ENCODE measurements at regions not wholly inside any gene's neighbourhood (a gene's known extent, or its start where the extent isn't known, plus 50 kb on each side); places are given as distances from the start of the nearest gene placed in this dataset.

GRCh38 chr11:116478669-116479668 lies 293.8 kb downstream of the BUD13 start:
- DNase-seq (no peak), ATAC-seq (replicated peaks) (no peak)
- Mint-ChIP-seq H3K4me1 (ENCODE audit: low read depth in 2 of 2) (no peaks in the 10 kb centered on the region), H3K4me3 (no peak overlapping the region), H3K9me3 (no peaks in the 10 kb centered on the region), H3K27me3 (peaks cover 9 to 16% of the 10 kb centered on the region in 2 donors), H3K36me3 (ENCODE audit: insufficient read depth) (no peaks in the 10 kb centered on the region), H3K27ac (no peak overlapping the region)

- Mint-ChIP-seq H3K4me1 (ENCODE audit: low read depth in 2 of 2) (no peaks in the 10 kb centered on the region), H3K27me3 (peaks cover 12% of the 10 kb centered on the region in 2 donors), H3K27ac (no peak overlapping the region)
These were observed 294.6 kb downstream of the BUD13 start for GRCh38 chr11:116478205-116478604.

GRCh38 chr11:116473790-116474346 lies 298.9 kb downstream of the BUD13 start:
- H3K4me1 Mint-ChIP-seq (ENCODE audit: low read depth in 2 of 2) = no peaks in the 10 kb centered on the region
- no peaks in the 10 kb centered on the region for H3K36me3 Mint-ChIP-seq (ENCODE audit: insufficient read depth)
- DNase-seq (no peak), ATAC-seq (replicated peaks) (no peak)
- H3K4me3 Mint-ChIP-seq = no peak overlapping the region
- peaks cover 14 to 27% of the 10 kb centered on the region in 2 donors for H3K27me3 Mint-ChIP-seq
- H3K27ac Mint-ChIP-seq = no peak overlapping the region
- H3K9me3 Mint-ChIP-seq = peaks cover 0 to 1% of the 10 kb centered on the region in 2 donors

More at GRCh38 chr11:116478205-116478604, 294.6 kb downstream of the BUD13 start:
- DNase-seq (no peak), ATAC-seq (replicated peaks) (no peak)
- H3K9me3 Mint-ChIP-seq = no peaks in the 10 kb centered on the region
- H3K4me3 Mint-ChIP-seq = no peak overlapping the region
- H3K36me3 Mint-ChIP-seq (ENCODE audit: insufficient read depth) = no peaks in the 10 kb centered on the region

- Mint-ChIP-seq H3K4me3 (no peak overlapping the region), H3K4me1 (ENCODE audit: low read depth in 2 of 2) (no peaks in the 10 kb centered on the region), H3K9me3 (peaks cover 0 to 1% of the 10 kb centered on the region in 2 donors), H3K27ac (no peak overlapping the region), H3K36me3 (ENCODE audit: insufficient read depth) (no peaks in the 10 kb centered on the region), H3K27me3 (peaks cover 19 to 30% of the 10 kb centered on the region in 2 donors)
- DNase-seq (no peak), ATAC-seq (replicated peaks) (no peak)
These were observed 299.5 kb downstream of the BUD13 start for GRCh38 chr11:116473206-116473769.

GRCh38 chr11:116472651-116473050 lies 300.1 kb downstream of the BUD13 start:
- no peak for DNase-seq
- Mint-ChIP-seq H3K27ac (no peak overlapping the region), H3K4me3 (no peak overlapping the region), H3K36me3 (ENCODE audit: insufficient read depth) (no peaks in the 10 kb centered on the region), H3K27me3 (peaks cover 24 to 33% of the 10 kb centered on the region in 2 donors), H3K4me1 (ENCODE audit: low read depth in 2 of 2) (no peaks in the 10 kb centered on the region), H3K9me3 (peaks cover 0 to 1% of the 10 kb centered on the region in 2 donors)
- ATAC-seq (replicated peaks) = no peak

- Mint-ChIP-seq H3K27me3 (peaks cover 24 to 33% of the 10 kb centered on the region in 2 donors), H3K27ac (no peak overlapping the region), H3K4me1 (ENCODE audit: low read depth in 2 of 2) (no peaks in the 10 kb centered on the region), H3K36me3 (ENCODE audit: insufficient read depth) (no peaks in the 10 kb centered on the region), H3K4me3 (no peak overlapping the region), H3K9me3 (peaks cover 0 to 1% of the 10 kb centered on the region in 2 donors)
- no peak for ATAC-seq (replicated peaks)
- no peak for DNase-seq
These were observed 301.1 kb downstream of the BUD13 start for GRCh38 chr11:116471608-116472256.

GRCh38 chr11:116468699-116469098 lies 304.1 kb downstream of the BUD13 start:
- no peaks in the 10 kb centered on the region for H3K4me1 Mint-ChIP-seq (ENCODE audit: low read depth in 2 of 2)
- no peak overlapping the region for H3K27ac Mint-ChIP-seq
- ATAC-seq (replicated peaks) (no peak), DNase-seq (no peak)
- H3K9me3 Mint-ChIP-seq = peaks cover 0 to 1% of the 10 kb centered on the region in 2 donors
- no peaks in the 10 kb centered on the region for H3K36me3 Mint-ChIP-seq (ENCODE audit: insufficient read depth)
- H3K27me3 Mint-ChIP-seq = peaks cover 27 to 35% of the 10 kb centered on the region in 2 donors
- H3K4me3 Mint-ChIP-seq = no peak overlapping the region

GRCh38 chr11:116467823-116468222 lies 305.0 kb downstream of the BUD13 start:
- DNase-seq (no peak), ATAC-seq (replicated peaks) (no peak)
- Mint-ChIP-seq H3K27ac (no peak overlapping the region), H3K36me3 (ENCODE audit: insufficient read depth) (no peaks in the 10 kb centered on the region), H3K4me1 (ENCODE audit: low read depth in 2 of 2) (no peaks in the 10 kb centered on the region), H3K4me3 (no peak overlapping the region), H3K27me3 (peaks cover 28 to 34% of the 10 kb centered on the region in 2 donors), H3K9me3 (peaks cover 0 to 1% of the 10 kb centered on the region in 2 donors)

- Mint-ChIP-seq H3K36me3 (ENCODE audit: insufficient read depth) (no peaks in the 10 kb centered on the region), H3K27ac (no peak overlapping the region), H3K4me1 (ENCODE audit: low read depth in 2 of 2) (no peaks in the 10 kb centered on the region), H3K27me3 (peaks cover 35 to 38% of the 10 kb centered on the region in 2 donors), H3K4me3 (no peak overlapping the region), H3K9me3 (peaks cover 0 to 1% of the 10 kb centered on the region in 2 donors)
- ATAC-seq (replicated peaks) (no peak), DNase-seq (no peak)
These were observed 306.0 kb downstream of the BUD13 start for GRCh38 chr11:116466801-116467200.

- peaks cover 40 to 44% of the 10 kb centered on the region in 2 donors for H3K27me3 Mint-ChIP-seq
- ATAC-seq (replicated peaks) (no peak), DNase-seq (no peak)
- no peak overlapping the region for H3K27ac Mint-ChIP-seq
- no peak overlapping the region for H3K4me3 Mint-ChIP-seq
- no peaks in the 10 kb centered on the region for H3K4me1 Mint-ChIP-seq (ENCODE audit: low read depth in 2 of 2)
- H3K36me3 Mint-ChIP-seq (ENCODE audit: insufficient read depth) = no peaks in the 10 kb centered on the region
- H3K9me3 Mint-ChIP-seq = peaks cover 0 to 1% of the 10 kb centered on the region in 2 donors
These were observed 306.6 kb downstream of the BUD13 start for GRCh38 chr11:116466191-116466590.

GRCh38 chr11:116465056-116465455 lies 307.7 kb downstream of the BUD13 start:
- peaks cover 0 to 1% of the 10 kb centered on the region in 2 donors for H3K9me3 Mint-ChIP-seq
- H3K4me1 Mint-ChIP-seq (ENCODE audit: low read depth in 2 of 2) = no peaks in the 10 kb centered on the region
- peaks cover 37 to 51% of the 10 kb centered on the region in 2 donors for H3K27me3 Mint-ChIP-seq
- H3K36me3 Mint-ChIP-seq (ENCODE audit: insufficient read depth) = no peaks in the 10 kb centered on the region
- H3K27ac Mint-ChIP-seq = no peak overlapping the region
- ATAC-seq (replicated peaks) (no peak), DNase-seq (no peak)
- no peak overlapping the region for H3K4me3 Mint-ChIP-seq

- DNase-seq (no peak), ATAC-seq (replicated peaks) (no peak)
- no peak overlapping the region for H3K4me3 Mint-ChIP-seq
- no peaks in the 10 kb centered on the region for H3K9me3 Mint-ChIP-seq
- H3K36me3 Mint-ChIP-seq (ENCODE audit: insufficient read depth) = no peaks in the 10 kb centered on the region
- peaks cover 42 to 65% of the 10 kb centered on the region in 2 donors for H3K27me3 Mint-ChIP-seq
- no peak overlapping the region for H3K27ac Mint-ChIP-seq
- H3K4me1 Mint-ChIP-seq (ENCODE audit: low read depth in 2 of 2) = no peaks in the 10 kb centered on the region
These were observed 311.0 kb downstream of the BUD13 start for GRCh38 chr11:116461789-116462188.

All from effector memory CD8-positive, alpha-beta T cell (primary cell).